Smooth muscle cell (in vitro differentiated cells): ENCODE measurements at regions not wholly inside any gene's neighbourhood (a gene's known extent, or its start where the extent isn't known, plus 50 kb on each side); places are given as distances from the start of the nearest gene placed in this dataset.

Source experiments
- DNase-seq: peaks from one replicate; lab custom pipeline; 2025; ENCODE audit not compliant: unreplicated experiment; lab: John Stamatoyannopoulos, UW
- H2AFZ ChIP-seq: fragments of 200-600 bp; sonication (generic); 2 replicates; pipeline ENCODE4 v1.6.0; 2016; ENCODE audit warnings: antibody characterized with exemption, low read depth, mild to moderate bottlenecking
- H3F3A ChIP-seq: fragments of 200-600 bp; sonication (generic); 2 replicates; pipeline ENCODE4 v1.6.0; 2017; ENCODE audit warnings: antibody characterized with exemption, low read depth
- H3K27ac ChIP-seq: fragments of 200-600 bp; sonication (generic); 2 replicates; pipeline ENCODE4 v1.5.1; 2016; ENCODE audit warnings: low read depth, mild to moderate bottlenecking
- H3K27me3 ChIP-seq: fragments of 200-600 bp; sonication (generic); 2 replicates; pipeline ENCODE4 v1.6.1; 2016; ENCODE audit warnings: low read depth, mild to moderate bottlenecking
- H3K36me3 ChIP-seq: fragments of 200-600 bp; sonication (generic); 2 replicates; pipeline ENCODE4 v1.5.1; 2016; ENCODE audit warnings: low read depth
- H3K4me1 ChIP-seq: fragments of 200-600 bp; sonication (generic); 2 replicates; pipeline ENCODE4 v1.5.1; 2016; ENCODE audit warnings: low read depth
- H3K4me2 ChIP-seq: fragments of 200-600 bp; sonication (generic); 2 replicates; pipeline ENCODE4 v1.6.0; 2016; ENCODE audit warnings: mild to moderate bottlenecking
- H3K4me3 ChIP-seq: fragments of 200-600 bp; sonication (generic); 2 replicates; pipeline ENCODE4 v1.5.1; 2016; ENCODE audit warnings: mild to moderate bottlenecking
- H3K79me2 ChIP-seq: fragments of 200-600 bp; sonication (generic); 2 replicates; pipeline ENCODE4 v1.6.0; 2016; ENCODE audit warnings: low read depth, mild to moderate bottlenecking
- H3K9ac ChIP-seq: fragments of 200-600 bp; sonication (generic); 2 replicates; pipeline ENCODE4 v1.6.0; 2016; ENCODE audit warnings: low read depth
- H3K9me3 ChIP-seq: fragments of 200-600 bp; sonication (generic); replicated peaks from 2 replicates; pipeline ENCODE4 v1.5.1; 2016; ENCODE audit warnings: low read depth
- H4K20me1 ChIP-seq: fragments of 200-600 bp; sonication (generic); 2 replicates; pipeline ENCODE4 v1.6.0; 2016; ENCODE audit warnings: low read depth
- CTCF ChIP-seq: fragments of 200-600 bp; sonication (generic); IDR thresholded peaks from 2 replicates; pipeline ENCODE4 v1.5.1; 2017; ENCODE audit warnings: borderline replicate concordance, mild to moderate bottlenecking, antibody characterized with exemption; ENCODE audit not compliant: insufficient read depth, poor library complexity, severe bottlenecking
- WGBS: methylation state at CpG from one replicate; pipeline ENCODE4 v1.1.7; 2016; ENCODE audit warnings: low lambda C conversion rate; 5-methylcytosine and 5-hydroxymethylcytosine counted together

DNA sequence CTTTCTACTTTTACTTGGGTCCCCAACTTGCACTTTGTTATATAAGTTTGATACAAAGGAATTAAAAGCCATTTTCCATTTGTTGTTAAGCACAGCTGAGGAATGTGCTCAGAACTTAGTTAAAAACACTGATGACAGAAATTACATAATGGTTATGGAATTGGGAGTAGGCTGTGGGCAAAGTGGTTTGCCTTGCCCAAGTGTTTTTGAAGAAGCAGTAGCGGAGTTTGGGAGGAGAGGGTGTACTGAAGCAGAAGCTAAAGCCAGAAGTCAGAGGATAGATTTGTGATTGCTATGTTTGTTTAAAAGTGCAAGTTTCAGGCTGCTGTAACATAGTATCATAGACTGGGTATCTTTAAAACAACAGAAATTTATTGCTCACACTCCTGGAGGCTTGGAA is 391.8 kb downstream of the DUSP10 start:
- WGBS = 58% methylated on average over 1 of the region's 1 CpG
- Histone ChIP-seq H3K4me3 (no peak overlapping the region), H3K9me3 (no peaks in the 10 kb centered on the region), H3K4me1 (no peaks in the 10 kb centered on the region), H3K27ac (no peak overlapping the region), H3F3A (no peaks in the 10 kb centered on the region), H2AFZ (no peak overlapping the region), H4K20me1 (no peaks in the 10 kb centered on the region), H3K27me3 (no peaks in the 10 kb centered on the region), H3K36me3 (no peaks in the 10 kb centered on the region), H3K79me2 (no peaks in the 10 kb centered on the region), H3K9ac (no peak overlapping the region), H3K4me2 (no peak overlapping the region)
- TF ChIP-seq CTCF = no peak
- no peak for DNase-seq

DNA sequence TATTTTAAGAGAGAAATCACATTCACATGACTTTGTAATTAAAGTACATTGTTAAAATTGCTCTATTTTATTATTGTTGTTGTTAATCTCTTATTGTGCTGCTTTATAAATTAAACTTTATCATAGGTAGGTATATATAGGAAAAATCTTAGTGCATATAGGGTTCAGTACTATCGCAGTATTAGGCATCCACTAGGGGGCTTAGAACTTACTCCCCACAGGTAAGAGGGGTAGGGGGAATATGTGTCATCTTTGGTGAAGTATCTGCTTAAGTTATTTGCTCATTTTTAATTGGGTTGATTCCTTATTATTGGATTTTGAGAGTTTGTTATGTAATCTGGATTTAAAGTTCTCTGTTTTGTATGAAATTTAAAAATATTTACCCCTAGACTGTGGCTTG is 385.2 kb downstream of the DUSP10 start:
- no peak for DNase-seq
- WGBS = 93% methylated on average over 1 of the region's 1 CpG
- H3K9ac ChIP-seq = no peak overlapping the region
- H3F3A ChIP-seq = no peaks in the 10 kb centered on the region
- H3K4me3 ChIP-seq = no peak overlapping the region
- H4K20me1 ChIP-seq = no peaks in the 10 kb centered on the region
- no peaks in the 10 kb centered on the region for H3K36me3 ChIP-seq
- H3K4me2 ChIP-seq = no peak overlapping the region
- no peak overlapping the region for H2AFZ ChIP-seq
- H3K9me3 ChIP-seq = no peaks in the 10 kb centered on the region
- H3K27me3 ChIP-seq = no peaks in the 10 kb centered on the region
- no peaks in the 10 kb centered on the region for H3K79me2 ChIP-seq
- H3K4me1 ChIP-seq = no peaks in the 10 kb centered on the region
- H3K27ac ChIP-seq = no peak overlapping the region
- no peak for TF ChIP-seq CTCF

DNA sequence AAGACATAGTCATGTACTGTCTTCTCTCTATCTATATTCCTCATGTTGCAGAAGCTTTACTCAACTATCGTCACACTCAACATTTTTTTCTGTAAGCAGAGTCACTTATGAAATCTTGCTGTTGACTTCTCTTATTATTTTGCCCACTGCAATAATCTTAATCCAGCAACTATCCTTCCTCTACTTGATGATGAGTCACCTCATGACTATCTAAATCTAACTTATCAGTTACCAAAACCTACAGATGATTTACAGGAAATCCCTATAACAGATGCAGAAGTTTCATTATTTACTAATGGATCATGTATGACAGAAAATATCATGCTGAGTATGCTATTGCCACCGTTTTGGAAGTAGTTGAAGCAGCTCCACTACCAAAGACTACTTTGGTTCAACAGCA is 378.9 kb downstream of the DUSP10 start:
- H3K4me3 ChIP-seq = no peak overlapping the region
- no peaks in the 10 kb centered on the region for H4K20me1 ChIP-seq
- H2AFZ ChIP-seq = no peak overlapping the region
- DNase-seq = no peak
- no peaks in the 10 kb centered on the region for H3K36me3 ChIP-seq
- H3K27me3 ChIP-seq = no peaks in the 10 kb centered on the region
- no peaks in the 10 kb centered on the region for H3F3A ChIP-seq
- H3K9ac ChIP-seq = no peak overlapping the region
- WGBS = 20% methylated on average over 2 of the region's 2 CpGs
- TF ChIP-seq CTCF = no peak
- H3K4me2 ChIP-seq = peak overlapping the region; percentile 30
- H3K4me1 ChIP-seq = peaks cover 7% of the 10 kb centered on the region
- H3K9me3 ChIP-seq = no peaks in the 10 kb centered on the region
- H3K79me2 ChIP-seq = no peaks in the 10 kb centered on the region
- peak overlapping the region; percentile 11 for H3K27ac ChIP-seq

DNA sequence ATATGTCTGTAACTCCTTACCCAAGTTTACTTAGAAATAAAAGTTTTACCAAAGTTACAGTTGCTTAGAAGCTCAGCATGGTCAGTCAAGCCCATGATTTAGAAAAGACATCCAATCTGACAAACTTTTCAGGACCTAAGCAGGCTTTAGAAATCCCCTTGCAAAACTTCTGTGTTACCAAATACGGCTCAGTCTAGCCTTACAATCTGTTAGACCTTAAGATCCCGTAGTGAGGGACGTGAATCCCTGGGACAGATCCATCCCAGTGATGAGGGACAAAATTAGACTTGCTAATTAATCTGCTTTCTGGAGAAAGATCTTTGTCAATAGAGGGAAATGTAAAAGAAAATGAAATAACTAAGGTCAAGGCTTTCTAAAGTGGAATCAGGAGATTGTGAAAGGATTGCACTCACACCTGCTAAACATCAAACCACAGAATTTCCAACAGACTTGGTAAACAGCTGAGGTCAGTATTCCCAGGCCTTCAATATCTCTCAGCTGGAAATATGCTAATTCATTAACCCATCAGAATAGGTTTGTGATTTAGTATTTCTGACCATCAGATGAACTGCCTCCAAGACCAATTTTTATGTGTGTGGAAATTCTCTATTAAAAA is 375.3 kb downstream of the DUSP10 start:
- Histone ChIP-seq H3K79me2 (no peaks in the 10 kb centered on the region), H4K20me1 (no peaks in the 10 kb centered on the region), H3K9me3 (no peaks in the 10 kb centered on the region), H3K27me3 (no peaks in the 10 kb centered on the region), H2AFZ (no peak overlapping the region), H3F3A (no peaks in the 10 kb centered on the region), H3K9ac (no peak overlapping the region), H3K4me1 (peaks cover 9% of the 10 kb centered on the region), H3K36me3 (no peaks in the 10 kb centered on the region), H3K27ac (no peak overlapping the region), H3K4me3 (no peak overlapping the region), H3K4me2 (no peak overlapping the region)
- no peak for TF ChIP-seq CTCF
- DNase-seq = no peak
- 45% methylated on average over 3 of the region's 3 CpGs for WGBS
